Kidney (tissue), 13 donors: ENCODE measurements at regions not wholly inside any gene's neighbourhood (a gene's known extent, or its start where the extent isn't known, plus 50 kb on each side); places are given as distances from the start of the nearest gene placed in this dataset.

Experiments
- DNase-seq, 5 donors: peaks; one replicate each; pipeline ENCODE4 v3.0.0-alpha.2; 2013 to 2020
- FAIRE-seq: peaks from 2 replicates; lab custom pipeline; 2012; peaks lifted over from hg19 to GRCh38; lab: Jason Lieb, UNC
- H3K27ac ChIP-seq, 2 donors: one replicate each; pipeline ENCODE4 v1.7.0; 2013; ENCODE audit warnings: low read depth in 2 of 2, low read length in 2 of 2, inconsistent platforms in 1 of 2
- H3K27me3 ChIP-seq: one replicate; pipeline ENCODE4 v1.7.1; 2013; ENCODE audit warnings: low read length, inconsistent platforms; ENCODE audit not compliant: control insufficient read depth, insufficient read depth
- H3K36me3 ChIP-seq, 3 donors: one replicate each; pipeline versions ENCODE4 v1.7.0 to v1.7.1; 2013; ENCODE audit warnings: low read length in 3 of 3, control low read depth in 1 of 3, inconsistent platforms in 1 of 3; ENCODE audit not compliant: insufficient read depth in 3 of 3, control insufficient read depth in 2 of 3
- H3K4me1 ChIP-seq, 3 donors: one replicate each; pipeline versions ENCODE4 v1.7.0 to v1.7.1; 2013; ENCODE audit warnings: low read length in 3 of 3, inconsistent platforms in 1 of 3, low read depth in 1 of 3; ENCODE audit not compliant: control insufficient read depth in 2 of 3, insufficient read depth in 2 of 3
- H3K4me3 ChIP-seq, 3 donors: one replicate each; pipeline versions ENCODE4 v1.7.0 to v1.8.1; 2013; ENCODE audit warnings: low read length in 3 of 3, control low read depth in 1 of 3, inconsistent platforms in 1 of 3
- H3K9ac ChIP-seq, 3 donors: one replicate each; pipeline versions ENCODE4 v1.7.0 to v1.7.1; 2013; ENCODE audit warnings: low read length in 3 of 3, control low read depth in 1 of 3, inconsistent platforms in 1 of 3
- H3K9me3 ChIP-seq, 3 donors: one replicate each; pipeline versions ENCODE4 v1.7.0 to v1.7.1; 2013; ENCODE audit warnings: low read length in 3 of 3, control low read depth in 1 of 3, inconsistent platforms in 1 of 3; ENCODE audit not compliant: control insufficient read depth in 2 of 3, insufficient read depth in 1 of 3
- intact Hi-C: fragments of 100-400 bp; cut with DNase I; formaldehyde crosslinking; loops from one replicate; pipeline ENCODE4 v1.11.1; 2022
- TF ChIP-seq, protein P1 (sequence below): IDR thresholded peaks from 3 replicates; pipeline ENCODE4 v1.5.1; 2012; ENCODE audit warnings: mild to moderate bottlenecking, moderate library complexity, borderline replicate concordance; ENCODE audit not compliant: insufficient read depth; ENCODE audit errors: extremely low read depth
- donor health status: control.
- donor health status: control.
- donor health status: control.
- donor health status: control.
- donor health status: control.
- donor health status: DM: yes; HTN: yes; CAD: no.
- donor health status: Normal renal cell carcinoma (clear cell type).

DNA sequence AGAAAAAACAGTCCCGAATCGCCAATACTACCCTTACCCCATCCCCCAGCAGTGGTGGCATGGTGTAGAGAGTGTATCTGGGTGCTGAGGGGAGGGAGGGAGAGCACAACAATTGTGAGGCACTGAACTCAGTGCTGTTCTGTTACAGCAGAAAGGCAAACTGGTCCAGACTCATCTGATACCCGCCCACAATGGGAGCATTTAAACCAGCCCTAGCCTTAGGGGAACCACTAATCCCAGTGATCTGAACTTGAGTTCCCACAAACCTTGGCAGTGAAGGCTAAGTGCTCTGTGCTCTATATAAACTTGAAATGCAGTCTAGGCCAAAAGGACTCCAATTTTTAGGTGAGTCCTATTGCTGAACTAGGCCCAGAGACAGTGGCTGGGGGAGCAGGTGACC lies 666.4 kb upstream of the PTCHD4 start:
- Histone ChIP-seq H3K27ac (no peak overlapping the region), H3K27me3 (no peaks in the 10 kb centered on the region), H3K4me1 (no peaks in the 10 kb centered on the region), H3K9me3 (no peaks in the 10 kb centered on the region), H3K36me3 (no peaks in the 10 kb centered on the region), H3K9ac (no peak overlapping the region), H3K4me3 (no peak overlapping the region)
- intact Hi-C loops: no loop called here
- TF ChIP-seq, protein P1, sequence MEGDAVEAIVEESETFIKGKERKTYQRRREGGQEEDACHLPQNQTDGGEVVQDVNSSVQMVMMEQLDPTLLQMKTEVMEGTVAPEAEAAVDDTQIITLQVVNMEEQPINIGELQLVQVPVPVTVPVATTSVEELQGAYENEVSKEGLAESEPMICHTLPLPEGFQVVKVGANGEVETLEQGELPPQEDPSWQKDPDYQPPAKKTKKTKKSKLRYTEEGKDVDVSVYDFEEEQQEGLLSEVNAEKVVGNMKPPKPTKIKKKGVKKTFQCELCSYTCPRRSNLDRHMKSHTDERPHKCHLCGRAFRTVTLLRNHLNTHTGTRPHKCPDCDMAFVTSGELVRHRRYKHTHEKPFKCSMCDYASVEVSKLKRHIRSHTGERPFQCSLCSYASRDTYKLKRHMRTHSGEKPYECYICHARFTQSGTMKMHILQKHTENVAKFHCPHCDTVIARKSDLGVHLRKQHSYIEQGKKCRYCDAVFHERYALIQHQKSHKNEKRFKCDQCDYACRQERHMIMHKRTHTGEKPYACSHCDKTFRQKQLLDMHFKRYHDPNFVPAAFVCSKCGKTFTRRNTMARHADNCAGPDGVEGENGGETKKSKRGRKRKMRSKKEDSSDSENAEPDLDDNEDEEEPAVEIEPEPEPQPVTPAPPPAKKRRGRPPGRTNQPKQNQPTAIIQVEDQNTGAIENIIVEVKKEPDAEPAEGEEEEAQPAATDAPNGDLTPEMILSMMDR: no peak
- DNase-seq: no peak
- FAIRE-seq: no peak

DNA sequence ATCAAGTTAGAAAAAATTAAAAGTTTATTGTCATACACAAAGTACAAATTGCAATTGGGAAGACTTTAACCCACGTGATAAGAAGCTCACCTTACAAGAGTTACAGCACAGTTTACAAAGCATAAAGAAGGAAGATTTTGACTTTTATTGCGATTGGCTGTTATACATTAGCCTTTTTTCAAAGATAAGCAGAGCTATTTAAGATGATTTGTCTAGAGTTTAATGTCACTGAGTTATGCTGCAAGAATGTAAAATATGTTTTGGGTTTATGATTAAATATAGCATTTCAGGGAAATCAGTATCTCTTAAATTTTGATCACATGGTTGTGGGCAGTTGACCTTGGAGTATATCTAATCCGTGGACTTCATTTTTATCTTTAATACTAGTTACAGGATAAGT lies 664.2 kb upstream of the PTCHD4 start:
- Histone ChIP-seq H3K4me1 (no peaks in the 10 kb centered on the region), H3K36me3 (no peaks in the 10 kb centered on the region), H3K27ac (no peak overlapping the region), H3K27me3 (no peaks in the 10 kb centered on the region), H3K9ac (no peak overlapping the region), H3K4me3 (no peak overlapping the region), H3K9me3 (no peaks in the 10 kb centered on the region)
- intact Hi-C loops: no loop called here
- DNase-seq (no peak), FAIRE-seq (no peak)
- TF ChIP-seq, protein P1: no peak

DNA sequence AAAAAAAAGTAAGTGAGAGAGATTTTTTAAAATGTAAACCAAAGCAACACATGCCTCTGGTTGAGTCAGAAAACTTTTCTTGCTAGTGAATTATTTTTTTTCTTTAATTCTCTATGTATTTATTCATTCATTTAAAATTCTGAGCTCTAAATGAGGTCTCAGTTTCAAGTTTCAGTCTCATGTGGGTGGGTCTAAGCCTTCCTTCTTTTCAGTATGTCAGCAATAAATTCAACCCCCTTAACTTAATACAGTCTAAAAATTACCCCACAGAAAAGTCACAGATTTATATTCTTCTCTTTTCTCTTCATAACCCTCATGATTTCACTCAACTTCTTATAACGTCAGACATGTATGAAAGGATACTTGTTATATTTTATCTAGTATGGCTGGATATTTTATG lies 663.3 kb upstream of the PTCHD4 start:
- Histone ChIP-seq H3K27me3 (no peaks in the 10 kb centered on the region), H3K9ac (no peak overlapping the region), H3K9me3 (no peaks in the 10 kb centered on the region), H3K4me3 (no peak overlapping the region), H3K36me3 (no peaks in the 10 kb centered on the region), H3K4me1 (no peaks in the 10 kb centered on the region), H3K27ac (no peak overlapping the region)
- no peak for FAIRE-seq
- intact Hi-C loops: no loop called here
- DNase-seq: no peak
- TF ChIP-seq, protein P1: no peak

DNA sequence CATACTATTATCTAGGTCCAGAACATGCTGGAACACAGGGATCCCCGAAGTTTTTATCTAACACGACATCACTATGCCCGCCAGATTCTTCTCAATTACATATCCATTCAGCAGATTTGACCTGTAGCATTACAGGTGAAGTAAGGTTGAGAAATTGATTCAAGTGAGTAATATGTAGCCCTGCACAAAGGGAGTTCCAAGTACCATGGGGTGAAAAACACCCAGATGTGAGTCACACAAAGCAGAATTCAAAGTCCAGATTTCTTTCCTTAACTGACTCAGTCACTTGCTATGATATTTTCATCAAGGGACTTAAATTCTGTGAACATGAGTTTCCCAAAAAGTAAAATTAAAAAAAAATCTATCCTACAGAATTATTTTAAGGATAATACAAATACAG lies 655.4 kb upstream of the PTCHD4 start:
- H3K9ac ChIP-seq: no peak overlapping the region
- DNase-seq (no peak), FAIRE-seq (no peak)
- intact Hi-C loops: no loop called here
- no peak overlapping the region for H3K4me3 ChIP-seq
- TF ChIP-seq, protein P1: no peak
- H3K36me3 ChIP-seq: no peaks in the 10 kb centered on the region
- H3K27me3 ChIP-seq: no peaks in the 10 kb centered on the region
- no peak overlapping the region for H3K27ac ChIP-seq
- no peaks in the 10 kb centered on the region for H3K4me1 ChIP-seq
- no peaks in the 10 kb centered on the region for H3K9me3 ChIP-seq
